ENCODE measurements at regions not wholly inside any gene's neighbourhood (a gene's known extent, or its start where the extent isn't known, plus 50 kb on each side); places are given as distances from the start of the nearest gene placed in this dataset.

DNA sequence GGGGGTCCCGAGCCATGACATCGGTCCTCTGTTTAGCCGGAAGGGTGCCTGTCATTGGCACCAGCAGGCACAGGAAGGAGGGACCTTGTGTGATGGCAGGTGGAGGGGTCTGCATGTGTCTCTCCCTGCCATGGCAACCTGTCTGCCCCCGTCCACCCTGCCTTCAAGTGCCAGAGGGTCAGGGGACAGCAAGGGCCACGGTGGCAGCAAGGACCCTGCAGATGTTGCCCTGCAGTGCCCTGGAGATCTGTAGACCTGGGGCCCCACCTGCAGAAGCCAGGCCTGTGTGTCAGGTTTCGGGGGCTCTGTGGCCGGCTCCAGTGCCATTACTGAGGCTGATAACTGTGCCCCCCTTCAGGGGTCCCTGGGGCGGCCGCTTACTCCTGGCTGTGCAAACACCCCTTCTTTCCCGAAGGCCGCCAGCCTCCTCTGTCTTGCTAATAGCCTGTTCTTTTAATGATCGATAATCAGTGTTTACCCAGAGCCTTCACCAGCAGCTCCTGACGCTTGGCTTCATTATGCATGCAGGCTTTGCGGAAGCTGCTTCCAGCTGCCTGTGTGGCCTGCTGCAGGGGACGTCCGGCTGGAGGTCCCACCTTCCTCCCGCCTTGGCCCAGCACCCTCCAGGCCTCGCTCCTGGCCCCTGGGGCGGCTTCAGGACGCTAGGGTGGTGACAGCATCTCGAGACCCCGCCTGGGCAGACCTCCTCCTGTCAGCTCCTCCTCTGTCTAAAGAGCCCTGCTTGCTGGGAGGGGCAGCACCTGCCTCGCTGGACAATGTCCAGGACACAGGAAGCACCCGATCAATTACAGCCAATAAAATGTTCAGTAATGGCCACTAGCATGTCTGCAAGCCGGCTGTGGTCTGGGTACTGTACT lies 153.0 kb downstream of the KIF26A start:
- H2AFZ ChIP-seq (ENCODE audit: low read depth, low read length, poor library complexity, severe bottlenecking) = no peak overlapping the region
- no TSS peak for BruUV-seq (replicated peaks)
- no peak for DNase-seq (ENCODE audit: low read depth, low spot score)
- POLR2A ChIA-PET = no interaction called here
- TF ChIP-seq EZH2phosphoT487 (IDR thresholded peaks at IDR 0.05; ENCODE audit: borderline replicate concordance) = no peak
- no peak for TF ChIP-seq POLR2A (IDR thresholded peaks at IDR 0.05; ENCODE audit: borderline replicate concordance, extremely low read depth, insufficient read depth, insufficient read length)
- TF ChIP-seq JUND (IDR thresholded peaks at IDR 0.05) = no peak
- TF ChIP-seq ELF1 (IDR thresholded peaks at IDR 0.05; ENCODE audit: borderline replicate concordance, low read depth) = no peak
- no peak for TF ChIP-seq EZH2 (IDR thresholded peaks at IDR 0.05)
- no peak for TF ChIP-seq SRF (IDR thresholded peaks at IDR 0.05; ENCODE audit: low read depth)
- no peak for TF ChIP-seq FOSL1 (IDR thresholded peaks at IDR 0.05; ENCODE audit: low read depth)
- TF ChIP-seq SIN3A (IDR thresholded peaks at IDR 0.05; ENCODE audit: low read depth) = no peak
- TF ChIP-seq ZNF274 (IDR thresholded peaks at IDR 0.05; ENCODE audit: low read depth, low read length) = no peak
- TF ChIP-seq RAD21 (IDR thresholded peaks at IDR 0.05; ENCODE audit: low read depth) = no peak
- no peak for TF ChIP-seq CEBPB (IDR thresholded peaks at IDR 0.05; ENCODE audit: low read depth)
- TF ChIP-seq, protein P1, sequence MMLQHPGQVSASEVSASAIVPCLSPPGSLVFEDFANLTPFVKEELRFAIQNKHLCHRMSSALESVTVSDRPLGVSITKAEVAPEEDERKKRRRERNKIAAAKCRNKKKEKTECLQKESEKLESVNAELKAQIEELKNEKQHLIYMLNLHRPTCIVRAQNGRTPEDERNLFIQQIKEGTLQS (IDR thresholded peaks at IDR 0.05) = no peak
- TF ChIP-seq, protein P2, sequence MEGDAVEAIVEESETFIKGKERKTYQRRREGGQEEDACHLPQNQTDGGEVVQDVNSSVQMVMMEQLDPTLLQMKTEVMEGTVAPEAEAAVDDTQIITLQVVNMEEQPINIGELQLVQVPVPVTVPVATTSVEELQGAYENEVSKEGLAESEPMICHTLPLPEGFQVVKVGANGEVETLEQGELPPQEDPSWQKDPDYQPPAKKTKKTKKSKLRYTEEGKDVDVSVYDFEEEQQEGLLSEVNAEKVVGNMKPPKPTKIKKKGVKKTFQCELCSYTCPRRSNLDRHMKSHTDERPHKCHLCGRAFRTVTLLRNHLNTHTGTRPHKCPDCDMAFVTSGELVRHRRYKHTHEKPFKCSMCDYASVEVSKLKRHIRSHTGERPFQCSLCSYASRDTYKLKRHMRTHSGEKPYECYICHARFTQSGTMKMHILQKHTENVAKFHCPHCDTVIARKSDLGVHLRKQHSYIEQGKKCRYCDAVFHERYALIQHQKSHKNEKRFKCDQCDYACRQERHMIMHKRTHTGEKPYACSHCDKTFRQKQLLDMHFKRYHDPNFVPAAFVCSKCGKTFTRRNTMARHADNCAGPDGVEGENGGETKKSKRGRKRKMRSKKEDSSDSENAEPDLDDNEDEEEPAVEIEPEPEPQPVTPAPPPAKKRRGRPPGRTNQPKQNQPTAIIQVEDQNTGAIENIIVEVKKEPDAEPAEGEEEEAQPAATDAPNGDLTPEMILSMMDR (IDR thresholded peaks at IDR 0.05 in 2 of 3, conservative IDR thresholded peaks at IDR 0.05 in 1 of 3; ENCODE audit: borderline replicate concordance in 1 of 3, insufficient read depth in 1 of 3, low read depth in 2 of 3, low read length in 2 of 3) = no peak
- H3K79me2 ChIP-seq (ENCODE audit: insufficient read depth, low read length) = no peaks in the 10 kb centered on the region
- no peak overlapping the region for H3K4me2 ChIP-seq (ENCODE audit: low read length)
- no peak overlapping the region for H3K4me3 ChIP-seq (replicated peaks in 1 of 2; ENCODE audit: low read depth in 1 of 2, low read length in 2 of 2)
- H3K9me3 ChIP-seq (ENCODE audit: control insufficient read depth in 1 of 2, insufficient read depth in 1 of 2, low read depth in 1 of 2, low read length in 2 of 2) = no peaks in the 10 kb centered on the region
- intact Hi-C loops (cut with micrococcal nuclease) = no loop called here
- CTCF ChIA-PET = interaction anchor here (1.5 kb wide), 1 partner anchor 51 kb away, joined by 3 read pairs; no protein-coding TSS in a partner anchor
- RAD21 ChIA-PET (ENCODE audit: low non-redundant PET in 1 of 2, low total read pairs in 2 of 2, uncharacterized antibody in 2 of 2, unreplicated experiment in 2 of 2) = no interaction called here
- H3K27ac ChIP-seq (ENCODE audit: low read depth, low read length) = no peak overlapping the region
- ATAC-seq = no peak
- H4K20me1 ChIP-seq (ENCODE audit: insufficient read depth) = no peaks in the 10 kb centered on the region
- H3K9ac ChIP-seq (ENCODE audit: low read length) = no peak overlapping the region
- no peaks in the 10 kb centered on the region for H3K27me3 ChIP-seq (ENCODE audit: insufficient read depth, low read length)
- H3K4me1 ChIP-seq (ENCODE audit: control insufficient read depth in 1 of 2, insufficient read depth in 2 of 2, low read length in 2 of 2) = no peaks in the 10 kb centered on the region; a peak in 1 of 4 replicates
- H3K9me2 ChIP-seq (ENCODE audit: insufficient read depth) = no peaks in the 10 kb centered on the region
- no peaks in the 10 kb centered on the region for H3K36me3 ChIP-seq (ENCODE audit: control insufficient read depth in 1 of 2, insufficient read depth in 2 of 2, low read length in 2 of 2)
